Neural cell (in vitro differentiated cells): ENCODE measurements at regions not wholly inside any gene's neighbourhood (a gene's known extent, or its start where the extent isn't known, plus 50 kb on each side); places are given as distances from the start of the nearest gene placed in this dataset.

Experiments used
- H2AFZ ChIP-seq: fragments of 200-600, 300-800 bp; sonication (generic), shearing (Covaris generic); 2 replicates; pipeline ENCODE4 v1.6.0; 2014; ENCODE audit warnings: low read depth, mild to moderate bottlenecking, antibody characterized with exemption, low read length, moderate library complexity
- H3F3A ChIP-seq: fragments of 200-600 bp; shearing (Covaris generic); 2 replicates; pipeline ENCODE4 v1.6.1; 2016; ENCODE audit warnings: mild to moderate bottlenecking, moderate library complexity, mixed read lengths, antibody characterized with exemption, low read length; ENCODE audit not compliant: insufficient read depth, poor library complexity, severe bottlenecking
- H3K27ac ChIP-seq: fragments of 200-600, 300-800 bp; sonication (generic), shearing (Covaris generic); 2 replicates; pipeline ENCODE4 v1.5.1; 2014; ENCODE audit warnings: mild to moderate bottlenecking, low read length, moderate library complexity
- H3K27me3 ChIP-seq: fragments of 300-800, 200-600 bp; sonication (generic), shearing (Covaris generic); 2 replicates; pipeline ENCODE4 v1.6.0; 2014; ENCODE audit warnings: mild to moderate bottlenecking, low read depth, low read length, moderate library complexity; ENCODE audit not compliant: insufficient read depth
- H3K36me3 ChIP-seq: fragments of 300-800, 200-600 bp; sonication (generic), shearing (Covaris generic); 2 replicates; pipeline ENCODE4 v1.5.1; 2014; ENCODE audit warnings: mild to moderate bottlenecking, antibody characterized with exemption, low read length, moderate library complexity; ENCODE audit not compliant: insufficient read depth
- H3K4me2 ChIP-seq: fragments of 300-800, 200-600 bp; sonication (generic), shearing (Covaris generic); 2 replicates; pipeline ENCODE4 v1.6.0; 2014; ENCODE audit warnings: mild to moderate bottlenecking, low read length
- H3K4me3 ChIP-seq: fragments of 300-800, 200-600 bp; sonication (generic), shearing (Covaris generic); 2 replicates; pipeline ENCODE4 v1.5.1; 2014; ENCODE audit warnings: mild to moderate bottlenecking, low read length, moderate library complexity
- H3K79me2 ChIP-seq: fragments of 200-600 bp; shearing (Covaris generic); replicated peaks from 2 replicates; pipeline ENCODE4 v1.6.0; 2014; ENCODE audit warnings: mild to moderate bottlenecking, low read length, moderate library complexity; ENCODE audit not compliant: insufficient read depth
- H3K9ac ChIP-seq: fragments of 300-800, 200-600 bp; sonication (generic), shearing (Covaris generic); 2 replicates; pipeline ENCODE4 v1.6.1; 2016; ENCODE audit warnings: mild to moderate bottlenecking, low read length, mixed read lengths
- H3K9me2 ChIP-seq: fragments of 200-600 bp; shearing (Covaris generic); 2 replicates; pipeline ENCODE4 v1.6.1; 2016; ENCODE audit warnings: mild to moderate bottlenecking, low read length, mixed read lengths; ENCODE audit not compliant: insufficient read depth
- H3K9me3 ChIP-seq: fragments of 200-600, 300-800 bp; sonication (generic), shearing (Covaris generic); 2 replicates; pipeline ENCODE4 v1.6.1; 2016; ENCODE audit warnings: mild to moderate bottlenecking, mixed run types, low read length, moderate library complexity, mixed read lengths
- H4K20me1 ChIP-seq: fragments of 200-600 bp; shearing (Covaris generic); 2 replicates; pipeline ENCODE4 v1.6.1; 2016; ENCODE audit warnings: mild to moderate bottlenecking, mixed run types; ENCODE audit not compliant: insufficient read depth
- CTCF ChIP-seq: fragments of 450-650 bp; IDR thresholded peaks from 2 replicates; pipeline ENCODE4 v1.5.1; 2014; ENCODE audit warnings: antibody characterized with exemption, mild to moderate bottlenecking, moderate library complexity; ENCODE audit not compliant: poor library complexity, severe bottlenecking
- EP300 ChIP-seq: fragments of 450-650 bp; conservative IDR thresholded peaks from 2 replicates; pipeline ENCODE4 v1.6.1; 2014; ENCODE audit warnings: antibody characterized with exemption, mild to moderate bottlenecking, moderate library complexity; ENCODE audit not compliant: poor library complexity, severe bottlenecking
- EZH2 ChIP-seq: fragments of 200-600, 300-800 bp; shearing (Covaris generic), sonication (generic); IDR thresholded peaks from 2 replicates; pipeline ENCODE4 v1.6.1; 2014; ENCODE audit warnings: antibody characterized with exemption, low read length, borderline replicate concordance, mild to moderate bottlenecking; ENCODE audit not compliant: insufficient read depth, poor library complexity, severe bottlenecking
- MXI1 ChIP-seq: fragments of 450-650 bp; conservative IDR thresholded peaks from 2 replicates; pipeline ENCODE4 v1.6.1; 2014; ENCODE audit warnings: antibody characterized with exemption, mild to moderate bottlenecking; ENCODE audit not compliant: poor library complexity, severe bottlenecking
- POLR2AphosphoS5 ChIP-seq: IDR thresholded peaks from 2 replicates; pipeline ENCODE4 v1.6.1; 2012
- RAD21 ChIP-seq: fragments of 450-650 bp; conservative IDR thresholded peaks from 2 replicates; pipeline ENCODE4 v1.6.1; 2014; ENCODE audit warnings: antibody characterized with exemption, mild to moderate bottlenecking, moderate library complexity
- REST ChIP-seq: IDR thresholded peaks from 2 replicates; pipeline ENCODE4 v1.6.1; 2012; ENCODE audit warnings: borderline replicate concordance
- SMC3 ChIP-seq: fragments of 450-650 bp; conservative IDR thresholded peaks from 2 replicates; pipeline ENCODE4 v1.6.1; 2014; ENCODE audit warnings: antibody characterized with exemption, mild to moderate bottlenecking, moderate library complexity; ENCODE audit not compliant: poor library complexity
- TAF1 ChIP-seq: IDR thresholded peaks from 2 replicates; pipeline ENCODE4 v1.6.1; 2012; ENCODE audit warnings: low read depth

- no peak overlapping the region for H3K9ac ChIP-seq
- H3K36me3 ChIP-seq, result no peaks in the 10 kb centered on the region
- no peak overlapping the region for H3K27ac ChIP-seq
- H3K27me3 ChIP-seq, result no peaks in the 10 kb centered on the region
- no peaks in the 10 kb centered on the region for H3K79me2 ChIP-seq
- H3F3A ChIP-seq, result no peaks in the 10 kb centered on the region
- H4K20me1 ChIP-seq, result no peaks in the 10 kb centered on the region
- peaks cover 4% of the 10 kb centered on the region for H3K9me3 ChIP-seq
- H3K9me2 ChIP-seq, result no peaks in the 10 kb centered on the region
- H2AFZ ChIP-seq, result no peak overlapping the region
- H3K4me2 ChIP-seq, result no peak overlapping the region
- H3K4me3 ChIP-seq, result no peak overlapping the region
- TF ChIP-seq TAF1 (no peak), MXI1 (no peak), EP300 (no peak), SMC3 (no peak), RAD21 (no peak), CTCF (no peak), EZH2 (no peak), POLR2AphosphoS5 (no peak), REST (no peak)
Measured at GRCh38 chr11:23399995-23400394, 539.7 kb upstream of the CCDC179 start.

GRCh38 chr11:23403210-23404185, 543.2 kb upstream of the CCDC179 start:
- Histone ChIP-seq H3K9me2 (no peaks in the 10 kb centered on the region), H3F3A (no peaks in the 10 kb centered on the region), H3K9me3 (peaks cover 4% of the 10 kb centered on the region), H3K4me3 (no peak overlapping the region), H3K36me3 (no peaks in the 10 kb centered on the region), H3K27ac (no peak overlapping the region), H3K9ac (no peak overlapping the region), H4K20me1 (no peaks in the 10 kb centered on the region), H3K4me2 (no peak overlapping the region), H3K79me2 (no peaks in the 10 kb centered on the region), H3K27me3 (no peaks in the 10 kb centered on the region), H2AFZ (no peak overlapping the region)
- TF ChIP-seq SMC3, result no peak
- no peak for TF ChIP-seq POLR2AphosphoS5
- TF ChIP-seq TAF1, result no peak
- no peak for TF ChIP-seq RAD21
- no peak for TF ChIP-seq REST
- TF ChIP-seq EP300, result no peak
- no peak for TF ChIP-seq CTCF
- TF ChIP-seq MXI1, result no peak
- no peak for TF ChIP-seq EZH2
